Smooth muscle cell (in vitro differentiated cells): ENCODE measurements at regions not wholly inside any gene's neighbourhood (a gene's known extent, or its start where the extent isn't known, plus 50 kb on each side); places are given as distances from the start of the nearest gene placed in this dataset.

Experiments used
- DNase-seq: peaks from one replicate; lab custom pipeline; 2025; ENCODE audit not compliant: unreplicated experiment; lab: John Stamatoyannopoulos, UW
- H2AFZ ChIP-seq: fragments of 200-600 bp; sonication (generic); 2 replicates; pipeline ENCODE4 v1.6.0; 2016; ENCODE audit warnings: antibody characterized with exemption, low read depth, mild to moderate bottlenecking
- H3F3A ChIP-seq: fragments of 200-600 bp; sonication (generic); 2 replicates; pipeline ENCODE4 v1.6.0; 2017; ENCODE audit warnings: antibody characterized with exemption, low read depth
- H3K27ac ChIP-seq: fragments of 200-600 bp; sonication (generic); 2 replicates; pipeline ENCODE4 v1.5.1; 2016; ENCODE audit warnings: low read depth, mild to moderate bottlenecking
- H3K27me3 ChIP-seq: fragments of 200-600 bp; sonication (generic); 2 replicates; pipeline ENCODE4 v1.6.1; 2016; ENCODE audit warnings: low read depth, mild to moderate bottlenecking
- H3K36me3 ChIP-seq: fragments of 200-600 bp; sonication (generic); 2 replicates; pipeline ENCODE4 v1.5.1; 2016; ENCODE audit warnings: low read depth
- H3K4me1 ChIP-seq: fragments of 200-600 bp; sonication (generic); 2 replicates; pipeline ENCODE4 v1.5.1; 2016; ENCODE audit warnings: low read depth
- H3K4me2 ChIP-seq: fragments of 200-600 bp; sonication (generic); 2 replicates; pipeline ENCODE4 v1.6.0; 2016; ENCODE audit warnings: mild to moderate bottlenecking
- H3K4me3 ChIP-seq: fragments of 200-600 bp; sonication (generic); 2 replicates; pipeline ENCODE4 v1.5.1; 2016; ENCODE audit warnings: mild to moderate bottlenecking
- H3K79me2 ChIP-seq: fragments of 200-600 bp; sonication (generic); 2 replicates; pipeline ENCODE4 v1.6.0; 2016; ENCODE audit warnings: low read depth, mild to moderate bottlenecking
- H3K9ac ChIP-seq: fragments of 200-600 bp; sonication (generic); 2 replicates; pipeline ENCODE4 v1.6.0; 2016; ENCODE audit warnings: low read depth
- H3K9me3 ChIP-seq: fragments of 200-600 bp; sonication (generic); replicated peaks from 2 replicates; pipeline ENCODE4 v1.5.1; 2016; ENCODE audit warnings: low read depth
- H4K20me1 ChIP-seq: fragments of 200-600 bp; sonication (generic); 2 replicates; pipeline ENCODE4 v1.6.0; 2016; ENCODE audit warnings: low read depth
- CTCF ChIP-seq: fragments of 200-600 bp; sonication (generic); IDR thresholded peaks from 2 replicates; pipeline ENCODE4 v1.5.1; 2017; ENCODE audit warnings: borderline replicate concordance, mild to moderate bottlenecking, antibody characterized with exemption; ENCODE audit not compliant: insufficient read depth, poor library complexity, severe bottlenecking
- WGBS: methylation state at CpG from one replicate; pipeline ENCODE4 v1.1.7; 2016; ENCODE audit warnings: low lambda C conversion rate; 5-methylcytosine and 5-hydroxymethylcytosine counted together

GRCh38 chr7:13551503-13551902 lies 438.0 kb downstream of the ETV1 start:
- Histone ChIP-seq H3K27ac (no peak overlapping the region), H3F3A (no peaks in the 10 kb centered on the region), H3K4me2 (no peak overlapping the region), H3K4me1 (no peaks in the 10 kb centered on the region), H4K20me1 (no peaks in the 10 kb centered on the region), H3K9me3 (no peaks in the 10 kb centered on the region), H3K9ac (no peak overlapping the region), H3K36me3 (no peaks in the 10 kb centered on the region), H3K79me2 (no peaks in the 10 kb centered on the region), H3K4me3 (no peak overlapping the region), H3K27me3 (no peaks in the 10 kb centered on the region), H2AFZ (no peak overlapping the region)
- DNase-seq = no peak
- 84% methylated on average over 3 of the region's 3 CpGs for WGBS
- no peak for TF ChIP-seq CTCF

GRCh38 chr7:13560441-13560840 lies 429.0 kb downstream of the ETV1 start:
- DNase-seq = no peak
- H3K9ac ChIP-seq = peak overlapping the region; percentile 44
- no peak for TF ChIP-seq CTCF
- no peak overlapping the region for H3K4me3 ChIP-seq
- no peaks in the 10 kb centered on the region for H3K79me2 ChIP-seq
- H3K36me3 ChIP-seq = no peaks in the 10 kb centered on the region
- H3K27me3 ChIP-seq = no peaks in the 10 kb centered on the region
- H3K4me2 ChIP-seq = no peak overlapping the region
- no peaks in the 10 kb centered on the region for H3K9me3 ChIP-seq
- peak overlapping the region; percentile 59 for H3K27ac ChIP-seq
- no peaks in the 10 kb centered on the region for H3F3A ChIP-seq
- H2AFZ ChIP-seq = peak overlapping the region; percentile 67
- H4K20me1 ChIP-seq = no peaks in the 10 kb centered on the region
- H3K4me1 ChIP-seq = no peaks in the 10 kb centered on the region

GRCh38 chr7:13563257-13563656 lies 426.2 kb downstream of the ETV1 start:
- Histone ChIP-seq H3K4me3 (no peak overlapping the region), H3K36me3 (no peaks in the 10 kb centered on the region), H3K4me1 (no peaks in the 10 kb centered on the region), H3F3A (no peaks in the 10 kb centered on the region), H3K27me3 (no peaks in the 10 kb centered on the region), H3K9ac (no peak overlapping the region), H3K9me3 (no peaks in the 10 kb centered on the region), H3K79me2 (no peaks in the 10 kb centered on the region), H4K20me1 (no peaks in the 10 kb centered on the region), H3K27ac (no peak overlapping the region), H2AFZ (no peak overlapping the region), H3K4me2 (no peak overlapping the region)
- DNase-seq = no peak
- TF ChIP-seq CTCF = no peak
- 100% methylated on average over 3 of the region's 3 CpGs for WGBS

GRCh38 chr7:13563680-13564079 lies 425.8 kb downstream of the ETV1 start:
- no peaks in the 10 kb centered on the region for H3K79me2 ChIP-seq
- H3K27ac ChIP-seq = no peak overlapping the region
- H3K4me3 ChIP-seq = no peak overlapping the region
- DNase-seq = no peak
- no peak overlapping the region for H2AFZ ChIP-seq
- H3K9me3 ChIP-seq = no peaks in the 10 kb centered on the region
- H3K36me3 ChIP-seq = no peaks in the 10 kb centered on the region
- 98% methylated on average over 5 of the region's 5 CpGs for WGBS
- H3K4me1 ChIP-seq = no peaks in the 10 kb centered on the region
- no peaks in the 10 kb centered on the region for H4K20me1 ChIP-seq
- H3F3A ChIP-seq = no peaks in the 10 kb centered on the region
- no peak for TF ChIP-seq CTCF
- H3K4me2 ChIP-seq = no peak overlapping the region
- no peaks in the 10 kb centered on the region for H3K27me3 ChIP-seq
- no peak overlapping the region for H3K9ac ChIP-seq
